Kidney epithelial cell (primary cell): ENCODE measurements at regions not wholly inside any gene's neighbourhood (a gene's known extent, or its start where the extent isn't known, plus 50 kb on each side); places are given as distances from the start of the nearest gene placed in this dataset.
A peak's percentile ranks its signal among the peaks of the same experiment; 100 is the strongest.
"Not testable (repeated sequence)": the region's sequence is repeated elsewhere in the genome, so short reads cannot be mapped to it uniquely, and the experiment has no call there.

Experiments used
- DNase-seq: peaks from one replicate; pipeline ENCODE4 v3.0.0-alpha.2; 2010; ENCODE audit warnings: low read depth
- H3K27me3 ChIP-seq: 2 replicates; pipeline ENCODE4 v1.6.0; 2011; ENCODE audit warnings: low read length; ENCODE audit not compliant: control insufficient read depth, insufficient read depth
- H3K36me3 ChIP-seq: 2 replicates; pipeline ENCODE4 v1.5.1; 2011; ENCODE audit warnings: low read length; ENCODE audit not compliant: control insufficient read depth, insufficient read depth
- H3K4me3 ChIP-seq: 2 replicates; pipeline ENCODE4 v1.5.1; 2011; ENCODE audit warnings: low read depth, mild to moderate bottlenecking, control low read depth, low read length
- TF ChIP-seq, protein P1 (sequence below): IDR thresholded peaks from 2 replicates; pipeline ENCODE4 v1.5.1; 2011; ENCODE audit warnings: mild to moderate bottlenecking, moderate library complexity, low read length, control low read depth, inconsistent platforms; ENCODE audit not compliant: insufficient read depth, poor library complexity, severe bottlenecking

DNA sequence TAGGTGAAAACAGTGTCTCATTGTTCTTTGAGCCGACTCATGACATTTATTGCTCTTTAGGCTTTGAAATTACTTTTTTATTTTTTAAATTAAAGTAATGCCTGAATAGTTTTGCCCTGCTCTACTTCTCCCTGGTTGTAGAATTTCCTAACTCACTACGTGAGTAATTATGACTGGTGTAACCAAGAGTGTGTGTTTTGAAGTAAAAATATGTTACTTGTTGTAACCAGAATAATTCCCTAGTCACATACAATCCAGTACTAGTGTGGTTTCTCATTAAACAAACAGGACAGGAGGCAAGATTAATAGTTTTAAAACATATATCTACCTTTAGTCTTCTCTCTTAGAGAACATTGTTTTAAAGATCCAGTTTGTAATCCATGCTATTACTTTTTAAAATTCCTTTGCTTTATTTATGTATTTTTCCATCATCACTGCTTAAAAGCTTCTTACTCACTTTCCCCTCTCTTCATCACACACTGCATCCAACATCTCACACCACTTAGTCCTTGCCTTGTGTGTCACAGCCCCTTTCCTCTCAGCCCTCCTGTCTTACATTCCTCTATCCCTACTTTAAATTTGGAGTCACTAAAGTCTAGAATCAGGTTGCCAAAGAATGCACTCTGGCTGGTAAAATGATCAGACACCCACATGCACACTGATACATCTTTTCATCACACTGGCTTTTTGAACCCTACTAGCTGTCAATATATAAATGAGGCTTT is 219.7 kb downstream of the WNT5A start:
- TF ChIP-seq, protein P1, sequence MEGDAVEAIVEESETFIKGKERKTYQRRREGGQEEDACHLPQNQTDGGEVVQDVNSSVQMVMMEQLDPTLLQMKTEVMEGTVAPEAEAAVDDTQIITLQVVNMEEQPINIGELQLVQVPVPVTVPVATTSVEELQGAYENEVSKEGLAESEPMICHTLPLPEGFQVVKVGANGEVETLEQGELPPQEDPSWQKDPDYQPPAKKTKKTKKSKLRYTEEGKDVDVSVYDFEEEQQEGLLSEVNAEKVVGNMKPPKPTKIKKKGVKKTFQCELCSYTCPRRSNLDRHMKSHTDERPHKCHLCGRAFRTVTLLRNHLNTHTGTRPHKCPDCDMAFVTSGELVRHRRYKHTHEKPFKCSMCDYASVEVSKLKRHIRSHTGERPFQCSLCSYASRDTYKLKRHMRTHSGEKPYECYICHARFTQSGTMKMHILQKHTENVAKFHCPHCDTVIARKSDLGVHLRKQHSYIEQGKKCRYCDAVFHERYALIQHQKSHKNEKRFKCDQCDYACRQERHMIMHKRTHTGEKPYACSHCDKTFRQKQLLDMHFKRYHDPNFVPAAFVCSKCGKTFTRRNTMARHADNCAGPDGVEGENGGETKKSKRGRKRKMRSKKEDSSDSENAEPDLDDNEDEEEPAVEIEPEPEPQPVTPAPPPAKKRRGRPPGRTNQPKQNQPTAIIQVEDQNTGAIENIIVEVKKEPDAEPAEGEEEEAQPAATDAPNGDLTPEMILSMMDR, result no peak
- H3K27me3 ChIP-seq, result no peaks in the 10 kb centered on the region
- DNase-seq, result peak; percentile 5
- no peaks in the 10 kb centered on the region for H3K36me3 ChIP-seq
- H3K4me3 ChIP-seq, result no peak overlapping the region

DNA sequence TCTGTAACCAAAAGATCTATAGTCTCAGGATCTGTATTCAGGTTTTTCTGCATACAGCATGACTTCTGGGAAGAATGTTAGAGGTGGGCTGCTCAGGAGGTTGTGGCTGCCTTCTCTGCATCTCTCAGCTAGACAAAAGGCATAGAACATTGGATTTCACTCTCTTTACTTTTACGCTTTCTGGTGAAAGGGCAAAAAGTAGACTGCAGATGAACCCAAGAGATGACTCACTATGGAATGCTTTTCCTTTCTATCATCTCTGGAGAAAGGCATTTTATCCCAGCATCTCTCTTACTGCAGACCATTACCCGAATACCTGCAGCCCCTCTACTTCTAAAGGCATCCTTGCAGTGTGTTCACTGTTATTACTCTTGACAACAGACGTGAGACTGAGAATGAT is 222.2 kb downstream of the WNT5A start:
- TF ChIP-seq, protein P1, result no peak
- no peaks in the 10 kb centered on the region for H3K36me3 ChIP-seq
- H3K4me3 ChIP-seq, result no peak overlapping the region
- no peaks in the 10 kb centered on the region for H3K27me3 ChIP-seq
- no peak for DNase-seq

DNA sequence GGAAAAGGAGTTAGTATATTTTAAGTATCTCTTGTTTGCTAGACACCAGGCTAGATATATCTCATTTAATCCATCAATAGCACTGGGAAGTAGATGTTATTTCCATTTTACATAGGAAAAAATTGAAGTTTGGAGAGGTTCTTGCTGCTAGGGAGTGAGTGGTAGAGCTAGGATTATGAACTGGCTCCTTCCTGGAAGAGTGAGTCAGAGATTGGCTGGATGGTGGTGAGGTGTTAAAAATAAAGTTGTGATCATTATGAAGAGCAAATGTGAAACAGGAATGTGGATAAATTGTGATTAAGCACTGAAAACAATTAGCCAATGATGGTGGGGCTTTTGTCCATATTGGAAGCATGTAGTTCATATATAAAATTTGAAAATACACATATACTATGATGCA is 234.2 kb downstream of the WNT5A start:
- TF ChIP-seq, protein P1, result no peak
- no peak for DNase-seq

DNA sequence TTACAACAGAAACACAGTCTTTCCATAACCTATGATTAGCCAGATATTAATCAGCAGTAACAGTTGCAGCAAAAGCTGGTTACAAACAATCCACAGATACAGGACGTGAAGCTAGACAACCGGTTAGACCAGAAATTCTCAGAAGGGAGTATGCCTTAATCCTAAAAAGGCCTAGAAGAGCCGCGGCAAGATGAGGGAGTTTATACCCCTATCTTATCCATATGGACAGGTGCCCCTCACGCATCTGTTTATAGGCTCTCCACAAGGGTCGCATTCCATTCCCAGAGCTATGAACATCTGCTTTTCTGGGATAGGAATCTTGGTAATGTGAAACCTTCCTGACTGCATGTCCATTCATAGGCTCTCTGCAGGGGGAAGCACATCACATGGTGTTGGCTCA is 237.9 kb downstream of the WNT5A start:
- DNase-seq, H3K27me3 ChIP-seq, H3K4me3 ChIP-seq, H3K36me3 ChIP-seq: not testable (repeated sequence)

More for the DNA sequence above, 234.2 kb downstream of the WNT5A start:
- Histone ChIP-seq H3K36me3 (no peaks in the 10 kb centered on the region), H3K27me3 (no peaks in the 10 kb centered on the region), H3K4me3 (no peak overlapping the region)

DNA sequence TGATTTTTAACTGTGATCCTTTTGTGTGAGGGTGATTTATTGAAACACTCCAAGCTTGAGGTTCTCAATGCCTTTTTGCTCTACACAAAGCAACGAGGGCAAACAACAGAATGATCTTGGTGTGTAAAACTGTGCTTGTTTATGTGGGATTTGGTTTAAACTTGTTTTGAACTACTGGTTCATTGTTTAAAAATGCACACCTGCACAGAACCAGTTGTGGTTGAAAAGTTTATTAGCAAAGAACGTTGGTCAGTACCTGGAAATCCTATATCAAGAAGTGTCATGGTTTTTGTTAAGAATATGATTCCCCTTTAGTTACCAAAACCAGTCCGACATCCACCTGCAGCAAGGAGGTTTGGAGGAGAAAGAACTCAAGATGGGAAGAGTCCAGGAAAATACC is 239.4 kb downstream of the WNT5A start:
- TF ChIP-seq, protein P1, result no peak
- H3K27me3 ChIP-seq, result no peaks in the 10 kb centered on the region
- no peak for DNase-seq
- H3K4me3 ChIP-seq, result no peak overlapping the region
- no peaks in the 10 kb centered on the region for H3K36me3 ChIP-seq

DNA sequence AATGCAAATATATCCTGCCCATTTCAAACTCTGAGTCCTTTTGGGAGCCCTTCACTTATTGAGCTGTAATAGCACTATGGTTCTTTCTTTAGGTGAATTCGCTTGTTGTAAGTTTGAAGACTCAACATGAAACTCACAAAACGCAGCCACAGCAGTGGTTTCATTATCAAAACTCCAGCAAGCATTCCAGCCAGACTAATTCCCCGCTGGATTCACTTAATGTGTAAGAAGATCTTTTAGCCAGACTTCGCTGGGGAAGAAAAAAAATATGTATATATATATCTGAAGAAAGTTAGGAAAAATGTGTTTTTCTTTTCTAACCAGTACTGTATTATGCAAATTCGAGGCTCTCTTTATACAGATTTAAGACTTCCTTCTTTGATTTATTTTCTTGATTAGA is 241.1 kb downstream of the WNT5A start:
- no peak for DNase-seq
- H3K4me3 ChIP-seq, result no peak overlapping the region
- TF ChIP-seq, protein P1, result no peak

More for the DNA sequence above, 241.1 kb downstream of the WNT5A start:
- Histone ChIP-seq H3K36me3 (no peaks in the 10 kb centered on the region), H3K27me3 (no peaks in the 10 kb centered on the region)
